Left kidney (tissue), 1 donor: ENCODE measurements at regions not wholly inside any gene's neighbourhood (a gene's known extent, or its start where the extent isn't known, plus 50 kb on each side); places are given as distances from the start of the nearest gene placed in this dataset.
A peak's percentile ranks its signal among the peaks of the same experiment; 100 is the strongest.
"Not testable (repeated sequence)": the region's sequence is repeated elsewhere in the genome, so short reads cannot be mapped to it uniquely, and the experiment has no call there.

Experiments
- DNase-seq: peaks from one replicate; pipeline ENCODE4 v3.0.0-alpha.2; 2013

DNA sequence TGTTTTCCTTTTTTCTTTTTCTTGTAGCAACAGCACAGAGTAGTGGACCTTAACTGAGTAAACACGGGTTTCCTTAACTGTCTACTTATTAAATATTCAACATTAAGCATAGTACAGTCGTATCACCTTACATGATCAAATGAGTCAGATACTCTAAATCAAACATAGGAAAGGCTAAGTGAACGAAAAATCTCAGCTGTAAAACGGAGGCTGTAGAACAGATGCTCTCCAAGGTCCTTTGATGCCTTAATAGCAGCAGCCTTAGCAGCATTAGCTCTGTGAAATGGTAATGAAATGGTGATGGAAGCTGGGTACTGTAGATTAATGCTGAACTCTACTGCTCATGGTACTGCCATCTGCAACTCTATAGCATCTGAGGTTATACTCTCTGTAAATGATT, 1433.3 kb upstream of the C9orf72 start:
- no peak for DNase-seq

DNA sequence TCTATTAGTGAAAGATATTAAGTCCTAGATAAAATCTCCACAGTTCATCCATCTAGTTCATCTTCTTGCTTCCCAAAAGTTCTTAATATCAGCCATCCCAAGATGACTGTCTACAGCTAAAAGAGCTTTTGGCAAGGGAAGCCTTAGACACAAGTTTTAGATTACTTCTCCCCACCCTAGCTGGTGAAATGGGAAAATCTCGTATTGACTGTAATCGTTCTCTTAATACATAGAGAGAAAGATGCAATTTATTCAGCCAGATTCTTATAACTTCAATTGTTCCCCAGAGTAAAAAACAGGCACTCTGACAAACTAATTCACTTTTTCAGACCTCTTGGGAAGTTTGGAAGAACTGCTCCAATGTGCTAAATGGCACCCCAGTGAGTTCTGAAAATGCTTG, 1439.6 kb upstream of the C9orf72 start:
- no peak for DNase-seq

DNA sequence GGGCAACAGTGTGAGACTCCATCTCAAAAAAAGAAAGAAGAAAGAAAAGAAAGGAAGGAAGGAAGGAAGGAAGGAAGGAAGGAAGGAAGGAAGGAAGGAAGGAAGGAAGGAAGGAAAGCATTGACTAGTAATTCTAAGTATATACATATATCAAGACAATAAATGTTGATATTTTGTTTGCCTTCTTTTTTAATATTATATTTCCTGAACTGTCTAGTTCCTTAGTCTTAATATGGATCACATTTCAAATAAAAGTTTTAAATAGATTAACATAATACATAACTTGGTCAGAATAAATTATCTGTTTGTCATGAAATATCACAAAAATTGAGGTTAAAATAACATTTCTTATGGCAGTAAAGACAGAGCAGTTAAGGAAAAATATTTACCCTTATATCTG, 1448.4 kb upstream of the C9orf72 start:
- no peak for DNase-seq

DNA sequence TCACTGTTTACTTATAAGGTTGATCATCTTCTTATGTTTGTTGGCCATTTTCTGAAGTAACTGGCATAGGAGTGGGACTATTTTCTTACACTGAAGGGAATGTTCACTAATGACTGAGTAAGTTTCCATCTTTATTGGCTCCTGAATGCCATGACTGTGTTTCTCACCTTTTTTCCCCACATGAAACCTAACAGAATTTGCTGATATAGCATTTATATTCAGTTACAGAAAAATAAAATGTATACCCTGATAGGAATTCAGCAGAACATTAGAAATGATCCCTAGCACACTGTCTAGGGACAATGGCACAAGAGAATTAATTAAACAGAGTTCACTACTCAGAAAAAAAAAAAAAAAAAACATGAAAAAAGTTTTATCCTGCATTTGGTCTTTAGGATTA, 1465.1 kb upstream of the C9orf72 start:
- DNase-seq: no peak

DNA sequence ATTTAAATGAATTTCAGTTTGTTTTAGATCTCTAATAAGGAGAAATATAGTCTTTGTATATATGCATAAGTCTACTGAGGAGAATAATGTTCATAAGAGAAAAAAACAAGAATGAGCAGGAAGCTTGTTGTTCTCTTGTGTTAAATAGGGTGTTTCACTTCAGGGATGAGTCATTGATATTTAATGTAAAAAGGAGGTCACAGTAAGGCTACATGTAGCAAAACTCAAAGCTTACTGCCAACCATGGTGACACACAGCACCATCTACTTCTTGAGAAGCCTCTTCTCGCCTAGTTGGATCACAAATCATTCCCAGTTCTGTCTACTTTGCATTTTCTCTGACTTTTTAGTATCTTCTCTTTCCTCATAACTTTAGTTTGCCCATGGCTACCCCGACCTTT, 1466.0 kb upstream of the C9orf72 start:
- no peak for DNase-seq

DNA sequence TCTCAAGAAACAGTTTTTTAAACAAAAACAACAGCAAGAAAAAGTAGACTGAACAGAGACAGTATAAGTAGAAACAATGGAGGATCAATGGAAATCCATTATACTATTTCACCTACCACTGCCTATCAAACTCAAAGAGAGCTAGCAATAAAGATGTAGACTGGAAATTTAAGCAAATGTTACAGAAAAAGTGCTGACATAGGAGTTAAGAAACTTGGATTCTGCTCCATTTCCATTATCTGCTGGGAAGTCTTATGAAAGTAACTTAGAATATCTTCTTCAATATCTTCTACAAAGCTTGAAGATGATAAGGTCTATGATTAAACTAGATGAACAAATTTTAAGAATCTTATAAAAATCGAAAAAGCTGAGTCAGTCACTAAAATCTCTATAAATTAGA, 1469.8 kb upstream of the C9orf72 start:
- DNase-seq: no peak

DNA sequence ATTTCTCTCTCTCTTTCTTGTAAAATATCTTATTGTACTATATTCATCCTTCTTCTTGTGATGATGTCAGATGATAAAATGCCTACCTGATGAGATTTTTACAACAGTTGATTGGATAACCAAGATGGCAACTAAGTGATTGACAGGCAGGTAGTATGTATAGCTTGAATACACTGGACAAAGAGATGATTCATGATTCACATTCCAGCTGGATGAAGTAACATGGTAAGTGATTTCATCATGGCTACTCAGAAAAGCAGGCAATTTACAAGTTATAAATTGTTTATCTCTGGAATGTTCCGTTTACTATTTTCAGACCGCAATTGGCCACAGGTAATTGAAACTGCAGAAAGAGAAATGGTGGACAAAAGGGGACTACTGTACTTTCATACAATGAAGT, 1471.7 kb upstream of the C9orf72 start:
- DNase-seq: no peak

DNA sequence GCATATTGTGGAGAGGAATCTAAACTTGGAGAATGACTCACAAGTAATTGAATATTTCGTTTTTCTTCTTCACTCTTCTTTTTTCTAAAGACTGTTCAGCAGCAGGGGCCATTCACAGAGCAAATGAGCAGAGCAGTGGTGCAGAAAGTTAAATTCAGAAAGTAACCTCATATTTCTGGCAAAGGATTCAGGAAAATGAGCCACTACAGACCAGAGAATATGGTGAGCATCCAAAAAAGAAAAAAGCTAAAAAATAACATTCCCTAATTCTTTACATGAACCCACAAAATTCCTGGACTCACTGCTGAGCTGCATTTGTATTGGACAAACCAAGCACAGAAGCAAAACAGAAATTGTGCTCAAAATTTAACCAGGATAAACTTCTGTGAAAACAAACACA, 1486.8 kb upstream of the C9orf72 start:
- DNase-seq: no peak

DNA sequence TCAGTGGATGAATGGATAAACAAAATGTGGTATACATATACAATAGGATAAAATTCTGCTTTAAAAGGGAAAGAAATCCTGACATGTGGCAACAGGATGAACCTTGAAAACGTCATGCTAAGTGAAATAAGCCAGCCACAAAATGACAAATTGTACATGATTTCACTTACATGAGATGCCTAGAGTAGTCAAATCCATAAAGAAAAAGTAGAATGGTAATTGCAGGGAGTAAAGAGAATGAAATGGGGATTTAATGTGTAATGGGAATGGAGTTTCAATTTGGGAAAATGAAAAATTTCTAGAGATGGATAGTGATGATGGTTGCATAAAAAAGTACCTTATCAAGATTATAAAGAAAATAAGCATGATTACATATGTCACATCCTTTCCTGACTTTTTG, 1489.2 kb upstream of the C9orf72 start:
- DNase-seq: no peak

DNA sequence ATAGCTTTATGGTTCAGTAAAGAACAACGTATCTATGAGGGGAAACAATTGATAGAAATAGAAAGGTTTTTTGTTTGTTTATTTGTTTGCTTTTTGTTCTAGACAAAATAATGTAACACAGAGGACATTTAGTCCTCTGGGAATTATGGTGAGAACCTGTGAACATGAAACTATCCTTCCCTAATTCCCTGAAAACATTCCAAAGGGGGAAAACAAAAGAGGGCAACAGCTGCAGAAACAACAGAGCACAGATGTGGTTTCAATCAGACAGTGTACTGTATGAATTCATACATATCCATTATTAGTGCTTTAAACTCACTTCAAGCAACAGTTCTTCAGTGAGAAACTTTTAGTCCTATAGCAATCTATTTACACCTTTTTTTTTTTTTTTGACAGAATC, 1489.8 kb upstream of the C9orf72 start:
- no peak for DNase-seq

DNA sequence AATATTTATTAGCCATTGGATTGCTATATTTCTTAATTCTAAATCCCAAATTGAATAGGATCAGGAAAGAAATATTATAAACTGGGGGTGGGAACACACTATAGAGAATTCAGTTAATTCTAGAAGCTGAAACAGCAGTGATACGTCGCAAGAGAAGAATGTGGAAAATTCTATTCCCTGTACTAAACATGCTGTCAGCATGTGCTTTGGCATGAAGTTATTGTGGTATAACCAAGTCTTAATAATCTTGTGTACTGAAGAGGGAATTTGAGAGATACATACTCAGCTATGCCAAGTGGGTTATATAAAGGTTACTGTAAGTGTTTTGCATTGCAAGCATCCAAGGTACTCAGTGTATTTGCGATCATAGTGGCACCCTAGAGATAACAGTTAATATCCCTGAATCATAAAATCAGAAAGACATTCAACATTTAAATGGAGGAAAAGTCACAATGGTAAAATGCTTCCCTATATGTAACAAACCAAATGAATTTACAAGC, 1492.9 kb upstream of the C9orf72 start:
- DNase-seq: no peak

DNA sequence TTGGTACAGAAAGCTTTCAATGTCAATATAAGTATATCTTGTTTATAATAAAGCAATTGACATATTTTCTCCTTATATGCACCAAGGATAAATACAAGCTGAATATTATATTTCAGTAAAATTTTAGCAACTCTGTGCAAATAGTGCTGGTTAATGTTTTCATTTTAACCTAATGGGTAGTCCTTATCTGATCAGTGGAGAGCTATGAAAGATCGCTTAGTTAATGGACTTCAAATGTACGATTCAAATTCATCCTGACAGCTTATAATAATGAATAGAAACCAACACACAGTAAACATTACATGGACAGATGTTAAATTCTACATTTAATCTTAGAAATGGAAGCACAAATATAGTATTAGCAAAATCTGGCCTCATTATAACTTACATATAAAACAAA, 1495.2 kb upstream of the C9orf72 start:
- DNase-seq: no peak

DNA sequence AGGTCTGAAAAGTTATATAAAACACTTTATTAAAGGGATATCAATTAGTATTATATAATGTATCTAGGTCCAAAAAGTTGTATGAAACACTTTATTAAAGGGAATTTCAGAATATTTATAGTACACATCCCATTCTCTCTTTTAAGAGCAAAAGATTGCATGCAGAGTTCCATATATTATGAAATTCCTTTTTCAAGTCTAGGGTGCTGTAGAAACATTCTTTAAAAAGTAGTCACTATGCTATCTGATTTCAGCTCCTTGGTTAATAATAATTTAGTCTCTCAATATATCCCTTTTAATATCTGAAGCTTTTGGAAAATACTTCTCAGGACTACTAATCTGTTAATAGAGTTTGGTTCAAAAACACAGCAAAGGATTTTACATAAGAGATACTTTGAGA, 1496.1 kb upstream of the C9orf72 start:
- DNase-seq: no peak

DNA sequence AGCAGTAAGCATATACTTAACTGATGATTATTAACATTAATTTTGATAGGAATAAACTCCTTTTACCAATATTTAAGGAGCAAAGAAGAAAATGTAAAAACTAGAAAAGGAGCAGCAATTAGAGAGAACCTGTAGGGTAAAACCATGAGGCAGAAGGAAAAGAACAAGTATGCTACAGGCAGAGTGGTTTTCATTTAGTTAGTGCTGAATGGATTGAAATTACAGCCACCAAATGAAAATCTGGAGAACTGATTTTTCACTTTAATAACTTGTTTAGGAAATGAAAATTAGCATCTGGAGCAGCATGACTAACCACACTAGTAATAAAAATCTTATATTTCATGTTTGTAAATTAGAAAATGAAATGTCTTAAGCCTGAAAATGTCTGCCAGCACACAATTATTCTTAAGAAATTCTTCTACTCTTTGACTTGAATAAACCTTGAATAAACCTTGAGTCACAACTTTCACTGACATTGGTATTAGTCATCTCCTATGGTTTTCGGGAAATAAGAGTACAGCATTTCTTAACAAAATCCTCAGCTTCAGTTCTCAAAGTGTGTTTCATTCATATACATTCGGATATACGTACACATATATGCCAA, 1504.9 kb upstream of the C9orf72 start:
- DNase-seq: no peak

DNA sequence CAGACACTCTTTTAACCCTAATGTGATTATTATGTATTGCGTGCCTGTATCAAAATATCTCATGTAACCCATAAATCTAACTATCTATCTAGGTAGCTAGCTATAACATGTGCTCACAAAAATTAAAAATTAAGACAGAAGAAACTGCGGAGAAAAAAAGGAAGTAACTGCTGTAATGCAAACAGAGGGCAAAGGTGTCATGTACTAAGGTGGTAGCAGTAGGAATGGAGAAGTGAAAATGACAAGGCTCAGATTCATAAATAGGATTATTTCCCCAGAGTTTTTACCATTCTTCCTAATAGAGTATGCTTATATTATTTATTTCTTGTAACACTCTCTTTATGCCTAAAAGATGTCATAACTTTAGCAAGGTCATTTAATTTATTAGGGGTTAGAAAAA, 1527.5 kb upstream of the C9orf72 start:
- no peak for DNase-seq

DNA sequence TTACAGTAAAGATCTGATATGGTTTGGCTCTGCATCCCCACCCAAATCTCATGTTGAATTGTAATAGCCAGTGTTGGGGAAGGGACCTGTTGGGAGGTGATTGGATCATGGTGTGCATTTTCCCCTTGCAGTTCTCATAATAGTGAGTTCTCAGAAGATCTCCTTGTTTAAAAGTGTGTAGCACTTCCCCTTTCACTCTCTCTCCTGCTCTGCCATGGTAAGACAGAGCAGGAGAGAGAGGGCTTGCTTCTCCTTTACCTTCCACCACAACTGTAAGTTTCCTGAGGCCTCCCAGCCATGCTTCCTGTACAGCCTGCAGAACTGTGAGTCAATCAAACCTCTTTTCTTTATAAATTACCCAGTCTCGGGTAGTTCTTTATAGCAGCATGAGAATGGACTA, 1530.9 kb upstream of the C9orf72 start:
- DNase-seq: not testable (repeated sequence)

DNA sequence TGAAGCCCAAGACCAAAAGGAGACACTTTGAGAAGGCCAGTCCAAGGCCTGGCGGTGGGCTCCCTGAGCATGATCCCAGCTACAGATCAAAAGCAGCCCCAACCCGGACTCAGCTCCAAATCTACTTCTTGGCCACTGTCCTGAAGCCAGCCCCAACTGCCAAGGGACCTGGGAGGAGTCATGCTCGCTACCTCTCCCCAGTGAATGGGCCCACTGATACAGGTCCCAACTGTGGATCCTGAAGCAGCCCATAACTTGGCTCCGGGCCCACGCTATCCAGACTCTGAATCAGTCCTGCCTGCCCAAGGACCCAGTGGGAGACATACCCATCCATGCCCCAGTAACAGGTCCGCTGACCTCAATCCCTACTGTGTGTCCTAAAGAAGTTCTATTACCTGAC, 1545.3 kb upstream of the C9orf72 start:
- no peak for DNase-seq

DNA sequence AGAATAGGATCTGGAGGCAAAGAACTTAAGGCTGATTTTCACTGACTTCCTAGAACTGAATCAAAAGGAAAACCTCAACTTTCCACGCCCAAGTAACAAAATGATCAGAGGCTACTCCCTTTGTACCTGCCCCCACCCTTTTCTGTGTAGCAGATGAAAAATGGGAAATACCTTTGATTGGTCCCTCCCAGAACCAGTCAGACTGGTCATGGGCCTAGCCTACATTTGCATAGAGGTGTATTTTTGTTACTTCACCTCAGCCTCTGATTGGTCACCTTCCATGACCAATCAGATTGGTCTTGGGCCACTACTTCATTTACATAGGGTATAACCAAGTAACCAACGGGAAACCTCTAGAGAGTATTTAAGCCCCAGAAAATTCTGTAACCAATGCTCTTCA, 1553.5 kb upstream of the C9orf72 start:
- no peak for DNase-seq

DNA sequence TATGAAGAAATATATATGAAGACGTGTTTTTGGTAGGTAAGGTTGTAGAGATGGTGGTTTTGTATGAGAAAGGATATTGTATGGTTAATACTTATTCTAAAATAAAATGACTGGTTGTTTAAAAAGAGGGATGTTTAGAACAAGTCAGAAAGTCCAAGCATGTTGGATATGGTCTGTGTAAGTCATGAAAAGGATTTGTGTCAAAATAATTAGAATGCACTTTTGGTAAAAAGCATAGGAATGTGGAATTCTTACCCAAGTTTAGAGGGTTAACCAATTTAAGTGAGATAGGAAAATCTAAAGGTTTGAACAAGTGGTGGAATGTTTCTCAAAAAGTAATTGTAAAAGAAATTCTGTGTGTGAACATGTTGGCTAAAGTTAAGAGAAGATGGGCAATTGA, 1556.5 kb upstream of the C9orf72 start:
- peak; percentile 10 for DNase-seq

DNA sequence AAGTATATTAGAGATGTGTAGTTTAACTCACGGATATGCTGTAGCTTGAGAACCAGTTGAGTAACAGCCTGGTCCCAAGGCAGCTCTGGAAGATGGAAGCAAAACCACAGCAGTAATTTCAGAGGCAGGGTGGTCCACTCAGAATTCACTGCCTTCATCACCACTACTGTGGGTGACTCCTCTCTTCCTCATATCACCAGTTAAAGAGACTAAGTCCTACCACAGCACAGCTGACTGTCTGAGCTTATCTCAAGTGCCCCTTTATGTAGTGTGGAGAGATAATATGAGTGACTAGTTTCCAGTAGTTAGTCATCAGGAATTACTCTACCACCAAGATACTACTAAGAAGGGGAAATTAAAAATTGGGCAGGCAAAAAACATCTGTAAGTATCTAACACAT, 1571.2 kb upstream of the C9orf72 start:
- no peak for DNase-seq

DNA sequence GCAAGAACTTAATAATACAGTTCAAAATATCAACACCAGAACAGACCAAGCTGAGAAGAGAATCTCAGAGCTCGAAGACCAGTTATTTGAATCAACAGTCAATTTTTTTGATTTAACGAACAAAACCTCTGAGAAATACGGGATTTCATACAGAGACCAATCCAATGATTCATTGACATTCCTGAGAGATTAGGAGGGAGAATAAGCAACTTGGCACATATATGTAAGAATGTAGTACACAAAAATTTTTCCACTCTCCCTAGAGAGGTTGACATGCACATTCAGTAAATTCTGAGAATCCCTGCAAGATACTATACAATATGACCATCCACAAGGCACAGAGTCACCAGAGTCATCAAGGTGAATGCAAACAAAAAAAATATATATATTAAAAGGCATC, 1577.3 kb upstream of the C9orf72 start:
- no peak for DNase-seq

DNA sequence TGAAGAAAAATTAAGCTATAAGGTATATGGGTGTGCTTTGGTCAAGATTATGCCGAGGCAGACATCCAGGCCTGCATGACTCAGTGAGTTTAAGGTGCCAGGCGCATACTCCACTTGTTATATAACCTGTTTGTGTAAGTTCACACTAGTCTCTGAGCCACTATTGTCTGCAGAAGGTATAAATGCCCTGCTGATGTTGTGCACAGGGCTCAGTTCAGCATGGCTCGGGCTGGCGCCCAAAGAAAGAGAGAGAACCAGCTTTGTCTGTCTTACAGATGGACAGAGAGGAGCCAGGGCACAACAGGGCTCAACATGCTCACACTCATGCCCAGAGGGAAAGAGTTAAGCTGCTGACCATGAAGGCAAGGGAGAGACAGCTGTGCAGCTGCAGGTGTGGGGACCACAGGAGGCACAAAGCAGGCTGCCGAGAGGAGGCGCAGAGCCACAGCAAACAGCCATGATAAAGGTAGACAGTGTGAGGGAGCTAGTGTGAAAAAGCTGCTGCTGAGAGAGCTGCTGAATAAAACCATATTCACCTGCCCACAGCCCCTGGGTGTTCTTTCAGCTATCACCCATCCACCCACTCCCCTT, 1587.6 kb upstream of the C9orf72 start:
- no peak for DNase-seq

DNA sequence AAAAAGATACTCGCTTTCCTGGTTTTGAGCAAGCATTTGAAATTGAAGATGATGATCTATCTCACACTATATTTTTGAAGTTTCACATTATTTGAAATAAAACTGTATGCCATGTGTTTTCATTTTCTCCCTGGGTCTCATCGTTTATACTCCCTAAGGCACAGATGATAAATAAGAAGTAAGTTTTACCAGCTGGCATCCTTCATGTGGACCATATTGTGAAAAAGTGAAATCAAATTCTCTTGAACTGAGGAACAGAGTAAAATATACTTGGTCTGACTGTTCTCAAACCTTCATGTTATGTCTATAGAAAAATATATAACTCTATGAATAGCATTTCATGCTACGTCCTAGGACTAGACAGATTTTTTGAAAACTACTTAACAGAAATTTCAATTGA, 1600.9 kb upstream of the C9orf72 start:
- DNase-seq: no peak

DNA sequence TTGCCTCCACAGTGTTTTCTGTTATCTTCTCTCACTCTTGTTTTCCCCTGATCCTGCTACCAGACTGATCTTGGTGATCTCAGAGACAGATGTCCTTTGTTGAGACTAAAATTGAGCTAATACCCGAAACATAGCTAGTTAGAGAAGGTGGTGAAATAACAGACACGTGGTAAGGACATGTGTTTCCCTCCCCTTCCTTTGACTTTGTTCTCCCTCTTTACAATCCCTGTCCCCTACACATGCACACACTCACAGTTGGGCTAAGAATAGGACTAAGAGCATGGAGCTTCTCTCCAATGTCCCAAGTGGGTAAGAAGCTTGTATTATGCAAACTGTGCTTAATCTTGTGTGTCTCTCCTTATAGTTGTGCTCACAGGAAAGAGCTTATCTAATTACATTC, 1603.0 kb upstream of the C9orf72 start:
- no peak for DNase-seq

DNA sequence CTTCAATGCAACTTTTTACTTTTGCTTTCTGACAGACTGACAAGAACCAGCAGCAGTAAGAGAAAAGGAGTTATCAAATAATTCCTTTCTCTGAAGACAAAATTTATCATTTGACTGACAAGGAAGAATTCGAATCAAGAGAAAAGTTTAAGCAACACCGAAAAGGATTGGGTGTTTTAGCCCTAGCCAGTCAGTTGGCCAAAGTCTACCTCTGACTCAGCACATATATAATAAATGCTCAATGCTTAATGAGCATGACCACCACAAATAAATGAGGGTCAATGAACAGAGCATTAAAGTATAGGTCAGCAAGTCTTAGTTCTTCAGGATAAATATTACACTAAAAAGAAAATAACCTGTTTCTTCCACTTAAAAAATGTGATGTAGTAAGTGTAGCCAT, 1603.5 kb upstream of the C9orf72 start:
- no peak for DNase-seq
